ENCODE measurements at regions not wholly inside any gene's neighbourhood (a gene's known extent, or its start where the extent isn't known, plus 50 kb on each side); places are given as distances from the start of the nearest gene placed in this dataset.

GRCh38 chr3:16673530-16673929 is 68.3 kb upstream of the DAZL start:
- TF ChIP-seq CTCF (IDR thresholded peaks at IDR 0.05) (no peak), ZFX (IDR thresholded peaks at IDR 0.05; ENCODE audit: borderline replicate concordance) (no peak)
